ENCODE measurements at regions not wholly inside any gene's neighbourhood (a gene's known extent, or its start where the extent isn't known, plus 50 kb on each side); places are given as distances from the start of the nearest gene placed in this dataset.

DNA sequence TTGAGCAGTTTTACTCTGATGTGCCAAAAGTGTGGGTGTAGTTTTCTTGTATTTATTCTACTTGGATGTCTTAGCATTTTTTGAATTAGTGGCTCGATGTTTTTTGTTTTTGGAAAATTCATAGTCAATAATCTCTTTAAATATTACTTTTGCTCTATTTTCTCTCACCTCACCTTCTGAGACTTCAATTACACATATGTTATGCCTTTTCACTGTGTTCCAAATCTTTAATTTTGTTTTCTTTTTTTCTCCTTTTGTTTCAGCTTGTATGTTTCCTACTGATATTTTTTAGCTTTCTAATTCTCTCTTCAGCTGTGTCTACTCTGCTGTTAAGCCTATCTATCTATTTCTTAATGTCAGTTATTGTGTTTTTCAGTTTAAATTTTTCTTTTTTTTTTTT is 69.5 kb downstream of the ZNF503 start:
- TF ChIP-seq MXD4 (CRISPR knock-in tag; IDR thresholded peaks at IDR 0.05; ENCODE audit: borderline replicate concordance): no peak
- TF ChIP-seq, protein P1, sequence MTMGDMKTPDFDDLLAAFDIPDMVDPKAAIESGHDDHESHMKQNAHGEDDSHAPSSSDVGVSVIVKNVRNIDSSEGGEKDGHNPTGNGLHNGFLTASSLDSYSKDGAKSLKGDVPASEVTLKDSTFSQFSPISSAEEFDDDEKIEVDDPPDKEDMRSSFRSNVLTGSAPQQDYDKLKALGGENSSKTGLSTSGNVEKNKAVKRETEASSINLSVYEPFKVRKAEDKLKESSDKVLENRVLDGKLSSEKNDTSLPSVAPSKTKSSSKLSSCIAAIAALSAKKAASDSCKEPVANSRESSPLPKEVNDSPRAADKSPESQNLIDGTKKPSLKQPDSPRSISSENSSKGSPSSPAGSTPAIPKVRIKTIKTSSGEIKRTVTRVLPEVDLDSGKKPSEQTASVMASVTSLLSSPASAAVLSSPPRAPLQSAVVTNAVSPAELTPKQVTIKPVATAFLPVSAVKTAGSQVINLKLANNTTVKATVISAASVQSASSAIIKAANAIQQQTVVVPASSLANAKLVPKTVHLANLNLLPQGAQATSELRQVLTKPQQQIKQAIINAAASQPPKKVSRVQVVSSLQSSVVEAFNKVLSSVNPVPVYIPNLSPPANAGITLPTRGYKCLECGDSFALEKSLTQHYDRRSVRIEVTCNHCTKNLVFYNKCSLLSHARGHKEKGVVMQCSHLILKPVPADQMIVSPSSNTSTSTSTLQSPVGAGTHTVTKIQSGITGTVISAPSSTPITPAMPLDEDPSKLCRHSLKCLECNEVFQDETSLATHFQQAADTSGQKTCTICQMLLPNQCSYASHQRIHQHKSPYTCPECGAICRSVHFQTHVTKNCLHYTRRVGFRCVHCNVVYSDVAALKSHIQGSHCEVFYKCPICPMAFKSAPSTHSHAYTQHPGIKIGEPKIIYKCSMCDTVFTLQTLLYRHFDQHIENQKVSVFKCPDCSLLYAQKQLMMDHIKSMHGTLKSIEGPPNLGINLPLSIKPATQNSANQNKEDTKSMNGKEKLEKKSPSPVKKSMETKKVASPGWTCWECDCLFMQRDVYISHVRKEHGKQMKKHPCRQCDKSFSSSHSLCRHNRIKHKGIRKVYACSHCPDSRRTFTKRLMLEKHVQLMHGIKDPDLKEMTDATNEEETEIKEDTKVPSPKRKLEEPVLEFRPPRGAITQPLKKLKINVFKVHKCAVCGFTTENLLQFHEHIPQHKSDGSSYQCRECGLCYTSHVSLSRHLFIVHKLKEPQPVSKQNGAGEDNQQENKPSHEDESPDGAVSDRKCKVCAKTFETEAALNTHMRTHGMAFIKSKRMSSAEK (CRISPR knock-in tag; IDR thresholded peaks at IDR 0.05; ENCODE audit: borderline replicate concordance): no peak
- TF ChIP-seq, protein P2, sequence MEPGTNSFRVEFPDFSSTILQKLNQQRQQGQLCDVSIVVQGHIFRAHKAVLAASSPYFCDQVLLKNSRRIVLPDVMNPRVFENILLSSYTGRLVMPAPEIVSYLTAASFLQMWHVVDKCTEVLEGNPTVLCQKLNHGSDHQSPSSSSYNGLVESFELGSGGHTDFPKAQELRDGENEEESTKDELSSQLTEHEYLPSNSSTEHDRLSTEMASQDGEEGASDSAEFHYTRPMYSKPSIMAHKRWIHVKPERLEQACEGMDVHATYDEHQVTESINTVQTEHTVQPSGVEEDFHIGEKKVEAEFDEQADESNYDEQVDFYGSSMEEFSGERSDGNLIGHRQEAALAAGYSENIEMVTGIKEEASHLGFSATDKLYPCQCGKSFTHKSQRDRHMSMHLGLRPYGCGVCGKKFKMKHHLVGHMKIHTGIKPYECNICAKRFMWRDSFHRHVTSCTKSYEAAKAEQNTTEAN (CRISPR knock-in tag; IDR thresholded peaks at IDR 0.05): no peak
- TF ChIP-seq, protein P3, sequence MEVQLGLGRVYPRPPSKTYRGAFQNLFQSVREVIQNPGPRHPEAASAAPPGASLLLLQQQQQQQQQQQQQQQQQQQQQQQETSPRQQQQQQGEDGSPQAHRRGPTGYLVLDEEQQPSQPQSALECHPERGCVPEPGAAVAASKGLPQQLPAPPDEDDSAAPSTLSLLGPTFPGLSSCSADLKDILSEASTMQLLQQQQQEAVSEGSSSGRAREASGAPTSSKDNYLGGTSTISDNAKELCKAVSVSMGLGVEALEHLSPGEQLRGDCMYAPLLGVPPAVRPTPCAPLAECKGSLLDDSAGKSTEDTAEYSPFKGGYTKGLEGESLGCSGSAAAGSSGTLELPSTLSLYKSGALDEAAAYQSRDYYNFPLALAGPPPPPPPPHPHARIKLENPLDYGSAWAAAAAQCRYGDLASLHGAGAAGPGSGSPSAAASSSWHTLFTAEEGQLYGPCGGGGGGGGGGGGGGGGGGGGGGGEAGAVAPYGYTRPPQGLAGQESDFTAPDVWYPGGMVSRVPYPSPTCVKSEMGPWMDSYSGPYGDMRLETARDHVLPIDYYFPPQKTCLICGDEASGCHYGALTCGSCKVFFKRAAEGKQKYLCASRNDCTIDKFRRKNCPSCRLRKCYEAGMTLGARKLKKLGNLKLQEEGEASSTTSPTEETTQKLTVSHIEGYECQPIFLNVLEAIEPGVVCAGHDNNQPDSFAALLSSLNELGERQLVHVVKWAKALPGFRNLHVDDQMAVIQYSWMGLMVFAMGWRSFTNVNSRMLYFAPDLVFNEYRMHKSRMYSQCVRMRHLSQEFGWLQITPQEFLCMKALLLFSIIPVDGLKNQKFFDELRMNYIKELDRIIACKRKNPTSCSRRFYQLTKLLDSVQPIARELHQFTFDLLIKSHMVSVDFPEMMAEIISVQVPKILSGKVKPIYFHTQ (CRISPR knock-in tag; IDR thresholded peaks at IDR 0.05): no peak
- TF ChIP-seq, protein P4, sequence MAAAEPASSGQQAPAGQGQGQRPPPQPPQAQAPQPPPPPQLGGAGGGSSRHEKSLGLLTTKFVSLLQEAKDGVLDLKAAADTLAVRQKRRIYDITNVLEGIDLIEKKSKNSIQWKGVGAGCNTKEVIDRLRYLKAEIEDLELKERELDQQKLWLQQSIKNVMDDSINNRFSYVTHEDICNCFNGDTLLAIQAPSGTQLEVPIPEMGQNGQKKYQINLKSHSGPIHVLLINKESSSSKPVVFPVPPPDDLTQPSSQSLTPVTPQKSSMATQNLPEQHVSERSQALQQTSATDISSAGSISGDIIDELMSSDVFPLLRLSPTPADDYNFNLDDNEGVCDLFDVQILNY (CRISPR knock-in tag; IDR thresholded peaks at IDR 0.05): no peak
- TF ChIP-seq SMAD4 (CRISPR knock-in tag; IDR thresholded peaks at IDR 0.05): no peak
- TF ChIP-seq NFYB (CRISPR knock-in tag; conservative IDR thresholded peaks at IDR 0.05; ENCODE audit: low read depth): no peak
- no peak for TF ChIP-seq NFE2L1 (CRISPR knock-in tag; IDR thresholded peaks at IDR 0.05)
- TF ChIP-seq, protein P5, sequence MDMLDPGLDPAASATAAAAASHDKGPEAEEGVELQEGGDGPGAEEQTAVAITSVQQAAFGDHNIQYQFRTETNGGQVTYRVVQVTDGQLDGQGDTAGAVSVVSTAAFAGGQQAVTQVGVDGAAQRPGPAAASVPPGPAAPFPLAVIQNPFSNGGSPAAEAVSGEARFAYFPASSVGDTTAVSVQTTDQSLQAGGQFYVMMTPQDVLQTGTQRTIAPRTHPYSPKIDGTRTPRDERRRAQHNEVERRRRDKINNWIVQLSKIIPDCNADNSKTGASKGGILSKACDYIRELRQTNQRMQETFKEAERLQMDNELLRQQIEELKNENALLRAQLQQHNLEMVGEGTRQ (CRISPR knock-in tag; IDR thresholded peaks at IDR 0.05): no peak
- TF ChIP-seq CBFB (CRISPR knock-in tag; IDR thresholded peaks at IDR 0.05; ENCODE audit: low read depth): no peak
- TF ChIP-seq ZNF423 (CRISPR knock-in tag; IDR thresholded peaks at IDR 0.05): no peak
- Mint-ChIP-seq H3K36me3 (peaks cover 13% of the 10 kb centered on the region), H3K27ac (no peak overlapping the region), H3K27me3 (ENCODE audit: low read depth) (peaks cover 10% of the 10 kb centered on the region; the same call in 1 of the 2 replicates), H3K9me3 (peaks cover 31% of the 10 kb centered on the region), H3K4me3 (no peak overlapping the region), H3K4me1 (no peaks in the 10 kb centered on the region)
- DNase-seq (ENCODE audit: low spot score) (no peak), ATAC-seq (no peak)
- ChIA-PET CTCF (no interaction called here), POLR2A (no interaction called here)

DNA sequence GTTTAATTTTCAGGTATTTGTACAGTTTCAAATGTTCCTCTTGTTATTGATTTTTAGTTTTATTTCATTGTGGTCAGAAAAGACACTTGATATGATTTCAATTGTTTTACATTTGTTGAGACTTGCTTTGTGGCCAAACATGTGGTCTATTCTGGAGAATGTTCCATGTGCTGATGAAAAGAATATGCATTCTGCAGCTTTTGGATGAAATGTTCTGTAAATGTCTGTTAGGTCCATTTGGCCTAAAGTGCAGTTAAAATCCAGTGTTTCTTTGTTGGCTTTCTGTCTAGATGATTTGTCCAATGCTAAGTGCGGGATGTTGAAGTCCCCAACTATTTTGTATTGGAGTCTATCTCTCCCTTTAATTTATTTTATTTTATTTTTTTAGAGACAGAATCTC is 70.5 kb downstream of the ZNF503 start:
- H3K4me1 Mint-ChIP-seq: no peaks in the 10 kb centered on the region
- no peak overlapping the region for H3K4me3 Mint-ChIP-seq
- ChIA-PET CTCF (interaction anchor here (2.3 kb wide), 1 partner anchor 64 kb away, joined by 4 read pairs; no protein-coding TSS in a partner anchor), POLR2A (no interaction called here)
- H3K9me3 Mint-ChIP-seq: peaks cover 30% of the 10 kb centered on the region
- H3K27ac Mint-ChIP-seq: no peak overlapping the region
- peaks cover 10% of the 10 kb centered on the region; the same call in 1 of the 2 replicates for H3K27me3 Mint-ChIP-seq (ENCODE audit: low read depth)
- peaks cover 13% of the 10 kb centered on the region for H3K36me3 Mint-ChIP-seq
- ATAC-seq: no peak
- no peak for DNase-seq (ENCODE audit: low spot score)
- no peak for TF ChIP-seq ZNF671 (CRISPR knock-in tag; IDR thresholded peaks at IDR 0.05)
- TF ChIP-seq JUN (CRISPR knock-in tag; IDR thresholded peaks at IDR 0.05): no peak
- no peak for TF ChIP-seq GTF2I (CRISPR knock-in tag; conservative IDR thresholded peaks at IDR 0.05)
- TF ChIP-seq NFATC4 (CRISPR knock-in tag; IDR thresholded peaks at IDR 0.05): no peak
- TF ChIP-seq, protein P5 (CRISPR knock-in tag; IDR thresholded peaks at IDR 0.05): no peak
- TF ChIP-seq, protein P6, sequence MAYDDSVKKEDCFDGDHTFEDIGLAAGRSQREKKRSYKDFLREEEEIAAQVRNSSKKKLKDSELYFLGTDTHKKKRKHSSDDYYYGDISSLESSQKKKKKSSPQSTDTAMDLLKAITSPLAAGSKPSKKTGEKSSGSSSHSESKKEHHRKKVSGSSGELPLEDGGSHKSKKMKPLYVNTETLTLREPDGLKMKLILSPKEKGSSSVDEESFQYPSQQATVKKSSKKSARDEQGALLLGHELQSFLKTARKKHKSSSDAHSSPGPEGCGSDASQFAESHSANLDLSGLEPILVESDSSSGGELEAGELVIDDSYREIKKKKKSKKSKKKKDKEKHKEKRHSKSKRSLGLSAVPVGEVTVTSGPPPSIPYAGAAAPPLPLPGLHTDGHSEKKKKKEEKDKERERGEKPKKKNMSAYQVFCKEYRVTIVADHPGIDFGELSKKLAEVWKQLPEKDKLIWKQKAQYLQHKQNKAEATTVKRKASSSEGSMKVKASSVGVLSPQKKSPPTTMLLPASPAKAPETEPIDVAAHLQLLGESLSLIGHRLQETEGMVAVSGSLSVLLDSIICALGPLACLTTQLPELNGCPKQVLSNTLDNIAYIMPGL (CRISPR knock-in tag; IDR thresholded peaks at IDR 0.05): no peak
- no peak for TF ChIP-seq RELA (CRISPR knock-in tag; IDR thresholded peaks at IDR 0.05; ENCODE audit: borderline replicate concordance)
- no peak for TF ChIP-seq NR1H2 (CRISPR knock-in tag; IDR thresholded peaks at IDR 0.05)
- TF ChIP-seq, protein P7, sequence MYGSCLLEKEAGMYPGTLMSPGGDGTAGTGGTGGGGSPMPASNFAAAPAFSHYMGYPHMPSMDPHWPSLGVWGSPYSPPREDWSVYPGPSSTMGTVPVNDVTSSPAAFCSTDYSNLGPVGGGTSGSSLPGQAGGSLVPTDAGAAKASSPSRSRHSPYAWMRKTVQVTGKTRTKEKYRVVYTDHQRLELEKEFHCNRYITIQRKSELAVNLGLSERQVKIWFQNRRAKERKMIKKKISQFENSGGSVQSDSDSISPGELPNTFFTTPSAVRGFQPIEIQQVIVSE (CRISPR knock-in tag; IDR thresholded peaks at IDR 0.05; ENCODE audit: borderline replicate concordance): no peak
- TF ChIP-seq, protein P8, sequence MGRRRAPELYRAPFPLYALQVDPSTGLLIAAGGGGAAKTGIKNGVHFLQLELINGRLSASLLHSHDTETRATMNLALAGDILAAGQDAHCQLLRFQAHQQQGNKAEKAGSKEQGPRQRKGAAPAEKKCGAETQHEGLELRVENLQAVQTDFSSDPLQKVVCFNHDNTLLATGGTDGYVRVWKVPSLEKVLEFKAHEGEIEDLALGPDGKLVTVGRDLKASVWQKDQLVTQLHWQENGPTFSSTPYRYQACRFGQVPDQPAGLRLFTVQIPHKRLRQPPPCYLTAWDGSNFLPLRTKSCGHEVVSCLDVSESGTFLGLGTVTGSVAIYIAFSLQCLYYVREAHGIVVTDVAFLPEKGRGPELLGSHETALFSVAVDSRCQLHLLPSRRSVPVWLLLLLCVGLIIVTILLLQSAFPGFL (CRISPR knock-in tag; IDR thresholded peaks at IDR 0.05; ENCODE audit: borderline replicate concordance): no peak
